ENCODE measurements at regions not wholly inside any gene's neighbourhood (a gene's known extent, or its start where the extent isn't known, plus 50 kb on each side); places are given as distances from the start of the nearest gene placed in this dataset.

GRCh38 chr2:49567811-49568600 lies 413.7 kb upstream of the FSHR start:
- no peak for TF ChIP-seq CTCF (IDR thresholded peaks at IDR 0.05; ENCODE audit: insufficient read depth, low read depth, low read length, missing control alignments)
- H3K4me3 ChIP-seq (ENCODE audit: low read length), result no peak overlapping the region
- no peak for DNase-seq (ENCODE audit: low read depth)

DNA sequence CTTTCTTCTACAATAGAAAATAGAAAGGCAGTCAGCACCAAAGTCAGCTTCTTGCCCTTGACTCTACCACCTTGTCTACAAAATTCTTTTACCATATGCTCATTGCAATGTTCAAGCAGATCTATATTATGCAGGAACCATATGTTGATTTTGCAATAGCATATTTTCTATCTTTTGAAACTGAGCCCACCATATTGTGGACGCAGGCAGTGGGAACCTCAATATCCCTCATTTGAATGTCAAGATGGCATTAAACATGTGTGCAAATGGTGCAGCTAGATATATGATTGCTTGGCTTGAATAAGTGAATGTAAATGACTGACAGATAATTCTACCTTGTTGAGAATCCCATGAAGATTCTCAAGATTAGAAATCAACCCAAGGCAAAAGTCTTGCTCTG lies 412.7 kb upstream of the FSHR start:
- TF ChIP-seq CTCF (IDR thresholded peaks at IDR 0.05; ENCODE audit: insufficient read depth, low read depth, low read length, missing control alignments), result no peak
- H3K4me3 ChIP-seq (ENCODE audit: low read length), result no peak overlapping the region
- no peak for DNase-seq (ENCODE audit: low read depth)

- H3K4me3 ChIP-seq (ENCODE audit: low read length), result no peak overlapping the region
- DNase-seq (ENCODE audit: low read depth), result no peak
- no peak for TF ChIP-seq CTCF (IDR thresholded peaks at IDR 0.05; ENCODE audit: insufficient read depth, low read depth, low read length, missing control alignments)
Measured at GRCh38 chr2:49553658-49554057, 399.3 kb upstream of the FSHR start.

GRCh38 chr2:49532702-49533101 lies 378.4 kb upstream of the FSHR start:
- H3K4me3 ChIP-seq (ENCODE audit: low read length), result no peak overlapping the region
- TF ChIP-seq CTCF (IDR thresholded peaks at IDR 0.05; ENCODE audit: insufficient read depth, low read depth, low read length, missing control alignments), result no peak
- DNase-seq (ENCODE audit: low read depth), result no peak

- H3K4me3 ChIP-seq (ENCODE audit: low read length), result no peak overlapping the region
- no peak for DNase-seq (ENCODE audit: low read depth)
- TF ChIP-seq CTCF (IDR thresholded peaks at IDR 0.05; ENCODE audit: insufficient read depth, low read depth, low read length, missing control alignments), result no peak
Measured at GRCh38 chr2:49515996-49516782, 361.9 kb upstream of the FSHR start.

- TF ChIP-seq CTCF (IDR thresholded peaks at IDR 0.05; ENCODE audit: insufficient read depth, low read depth, low read length, missing control alignments), result no peak
- DNase-seq (ENCODE audit: low read depth), result no peak
- no peak overlapping the region for H3K4me3 ChIP-seq (ENCODE audit: low read length)
Measured at GRCh38 chr2:49514201-49514600, 359.9 kb upstream of the FSHR start.
